GM21381 (cell line): ENCODE measurements at regions not wholly inside any gene's neighbourhood (a gene's known extent, or its start where the extent isn't known, plus 50 kb on each side); places are given as distances from the start of the nearest gene placed in this dataset.
"Not testable (repeated sequence)": the region's sequence is repeated elsewhere in the genome, so short reads cannot be mapped to it uniquely, and the experiment has no call there.

Experiments used
- ATAC-seq: cut with Tn5 transposase; IDR thresholded peaks from one replicate; pipeline ENCODE4 v1.9.1; 2021; ENCODE audit warnings: mild to moderate bottlenecking, moderate library complexity; ENCODE audit not compliant: unreplicated experiment

GRCh38 chr1:14371771-14372497 is 226.6 kb upstream of the KAZN start:
- no peak for ATAC-seq

- no peak for ATAC-seq
These were observed 226.0 kb upstream of the KAZN start for GRCh38 chr1:14372526-14372925.

DNA sequence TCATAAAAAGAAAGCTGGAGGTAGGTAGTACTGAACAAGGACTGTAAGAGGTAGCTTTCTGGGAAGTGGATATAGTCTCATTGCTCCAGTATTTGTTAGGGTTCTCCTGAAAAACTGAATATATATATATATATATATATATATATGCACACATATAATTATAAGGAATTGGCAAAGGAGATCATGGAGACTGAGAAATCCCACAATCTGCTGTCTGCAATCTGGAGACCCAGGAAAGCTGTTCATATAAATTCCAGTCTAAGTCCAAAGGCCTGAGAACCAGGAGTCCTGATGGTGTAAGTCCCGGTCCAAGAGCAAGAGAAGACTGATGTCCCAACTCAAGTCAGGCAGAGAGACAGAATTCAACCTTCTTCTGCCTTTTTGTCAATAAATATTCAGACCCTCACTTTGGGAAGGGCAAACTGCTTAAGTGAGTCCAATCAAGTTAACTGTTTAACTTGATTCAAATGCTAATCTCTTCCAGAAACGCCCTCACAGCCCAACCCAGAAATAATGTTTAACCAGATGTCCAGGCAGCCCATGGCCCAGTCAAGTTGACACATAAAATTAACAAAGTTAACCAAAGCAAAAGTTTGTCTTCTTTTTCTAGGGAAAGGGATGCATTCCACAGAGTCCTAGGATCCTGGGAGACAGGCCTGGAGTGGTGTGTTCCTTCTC is 225.3 kb upstream of the KAZN start:
- no peak for ATAC-seq

- no peak for ATAC-seq
These were observed 223.3 kb upstream of the KAZN start for GRCh38 chr1:14375226-14375625.

- ATAC-seq: no peak
These were observed 221.1 kb upstream of the KAZN start for GRCh38 chr1:14377386-14377785.

DNA sequence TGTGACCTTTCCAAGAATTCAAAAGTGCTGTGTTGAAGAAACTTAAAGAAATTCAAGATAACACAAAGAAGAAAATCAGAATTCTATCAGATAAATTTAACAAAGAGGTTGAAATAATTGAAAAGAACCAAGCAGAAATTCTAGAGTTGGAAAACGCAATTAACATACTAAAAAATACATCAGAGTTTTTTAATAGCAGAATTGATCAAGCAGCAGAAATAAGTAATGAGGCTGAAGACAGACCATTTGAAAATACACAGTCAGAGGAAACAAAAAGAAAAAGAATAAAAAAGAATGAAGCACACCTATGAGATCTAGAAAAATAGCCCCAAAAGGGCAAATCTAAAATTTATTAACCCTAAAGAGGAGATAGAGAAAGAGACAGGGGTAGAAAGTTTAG is 218.1 kb upstream of the KAZN start:
- no peak for ATAC-seq

GRCh38 chr1:14390816-14391215 is 207.7 kb upstream of the KAZN start:
- ATAC-seq: no peak

- ATAC-seq: no peak
These were observed 206.2 kb upstream of the KAZN start for GRCh38 chr1:14392161-14392858.

DNA sequence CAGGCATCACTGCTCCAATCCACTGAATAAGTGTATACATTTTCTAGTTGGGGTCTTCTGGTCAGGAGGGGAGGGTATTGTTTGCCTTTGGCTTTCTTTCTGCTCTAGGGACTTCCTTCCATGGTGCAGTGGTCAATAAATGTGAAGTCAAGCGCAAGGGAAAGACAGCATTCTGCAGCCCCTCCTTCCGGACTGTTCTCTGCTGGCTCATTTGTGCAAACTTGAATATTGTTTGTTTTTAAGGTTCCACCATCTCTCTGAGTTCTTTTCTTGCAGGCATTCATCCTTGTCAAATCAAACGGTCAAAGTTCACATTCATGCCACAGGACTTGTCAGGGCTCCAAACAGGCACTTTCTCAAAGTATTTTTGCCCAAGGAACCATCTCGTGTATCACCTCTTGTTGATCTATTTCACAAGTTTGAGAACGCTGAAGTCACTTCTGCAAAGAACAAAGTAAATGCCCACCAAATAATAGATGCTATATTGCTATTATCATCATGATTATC is 205.6 kb upstream of the KAZN start:
- no peak for ATAC-seq

DNA sequence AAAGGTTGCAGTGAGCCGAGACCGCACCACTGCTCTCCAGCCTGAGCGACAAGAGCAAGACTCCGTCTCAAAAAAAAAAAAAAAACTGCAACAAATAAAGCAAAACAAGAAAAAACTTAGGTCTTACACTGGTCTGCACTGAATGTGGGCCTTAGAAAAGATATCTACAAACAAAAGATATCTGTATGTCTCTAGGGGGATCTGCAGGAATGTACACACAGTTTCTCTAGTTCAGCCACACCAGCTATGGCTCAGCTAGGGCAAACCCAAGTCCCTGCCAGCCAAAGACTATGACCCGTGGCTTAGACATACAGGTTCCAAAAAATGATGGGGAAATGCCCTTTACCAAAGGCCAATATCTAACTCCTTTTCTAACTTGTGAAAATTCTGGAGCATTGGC is 202.4 kb upstream of the KAZN start:
- no peak for ATAC-seq

GRCh38 chr1:14403961-14404645 is 194.4 kb upstream of the KAZN start:
- no peak for ATAC-seq

- ATAC-seq: no peak
These were observed 193.6 kb upstream of the KAZN start for GRCh38 chr1:14404862-14405301.

DNA sequence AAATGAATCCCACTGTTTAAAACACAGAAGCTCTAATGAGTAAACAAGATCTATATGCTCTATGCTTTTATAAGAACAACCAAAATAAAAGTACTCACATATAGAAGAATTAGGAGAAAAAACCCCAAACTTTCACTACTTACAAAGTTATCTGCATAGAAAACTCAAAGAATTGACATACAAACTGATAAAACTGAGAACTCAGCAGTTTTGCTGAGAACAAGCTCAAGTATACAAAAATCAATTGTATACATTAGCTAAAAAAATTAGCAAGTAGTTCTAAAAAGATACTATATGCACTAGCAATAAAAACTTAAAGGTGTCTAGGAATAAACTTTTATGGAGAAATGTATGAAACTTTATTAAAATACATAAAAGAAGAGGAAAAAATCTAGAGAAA is 186.2 kb upstream of the KAZN start:
- no peak for ATAC-seq

- no peak for ATAC-seq
These were observed 184.5 kb upstream of the KAZN start for GRCh38 chr1:14413819-14414490.

GRCh38 chr1:14415396-14415795 is 183.1 kb upstream of the KAZN start:
- ATAC-seq: no peak

- not testable (repeated sequence) for ATAC-seq
These were observed 178.7 kb upstream of the KAZN start for GRCh38 chr1:14419778-14420218.

DNA sequence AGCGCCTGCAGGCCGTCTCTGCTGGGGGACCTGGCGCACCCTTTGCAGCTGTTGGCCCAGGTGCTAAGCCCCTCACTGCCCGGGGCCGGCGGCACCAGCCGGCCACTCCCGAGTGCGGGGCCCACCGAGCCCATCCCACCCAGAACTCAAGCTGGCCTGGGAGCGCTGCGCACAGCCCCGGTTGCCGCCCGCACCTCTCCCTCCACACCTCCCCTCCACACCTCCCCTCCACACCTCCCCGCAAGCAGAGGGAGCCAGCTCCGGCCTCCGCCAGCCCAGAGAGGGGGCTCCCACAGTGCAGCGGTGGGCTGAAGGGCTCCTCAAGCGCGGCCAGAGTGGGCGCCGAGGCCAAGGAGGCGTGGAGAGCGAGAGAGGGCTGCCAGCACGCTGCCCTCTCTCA is 177.8 kb upstream of the KAZN start:
- ATAC-seq: no peak

- no peak for ATAC-seq
These were observed 177.0 kb upstream of the KAZN start for GRCh38 chr1:14421295-14421976.

GRCh38 chr1:14421977-14422609 is 176.4 kb upstream of the KAZN start:
- ATAC-seq: no peak
